Non-pigmented ciliary epithelial cell (primary cell): ENCODE measurements at regions not wholly inside any gene's neighbourhood (a gene's known extent, or its start where the extent isn't known, plus 50 kb on each side); places are given as distances from the start of the nearest gene placed in this dataset.
"Not testable (repeated sequence)": the region's sequence is repeated elsewhere in the genome, so short reads cannot be mapped to it uniquely, and the experiment has no call there.

Source experiments
- DNase-seq: peaks from one replicate; pipeline ENCODE4 v3.0.0-alpha.2; 2010; ENCODE audit warnings: low read depth

- DNase-seq: no peak
These were observed 109.8 kb upstream of the SGK1 start for GRCh38 chr6:134427721-134428120.

- no peak for DNase-seq
These were observed 108.7 kb upstream of the SGK1 start for GRCh38 chr6:134426623-134427022.

DNA sequence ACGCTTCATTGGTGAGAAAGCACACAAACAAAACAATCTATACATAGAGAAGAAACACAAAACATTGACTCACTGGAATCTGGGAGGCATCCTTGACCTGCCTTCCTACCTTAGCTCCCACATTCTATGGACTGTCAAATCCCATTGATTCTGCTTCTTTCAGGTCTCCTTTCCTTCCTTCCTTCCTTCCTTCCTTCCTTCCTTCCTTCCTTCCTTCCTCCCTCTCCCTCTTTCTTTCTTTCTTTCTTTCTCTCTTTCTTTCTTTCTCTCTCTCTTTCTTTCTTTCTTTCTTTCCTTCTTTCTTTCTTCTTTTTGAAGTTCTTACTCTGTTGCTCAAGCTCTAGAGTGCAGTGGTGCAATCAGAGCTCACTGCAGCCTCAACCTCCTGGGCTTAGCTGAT, 108.0 kb upstream of the SGK1 start:
- DNase-seq: not testable (repeated sequence)

GRCh38 chr6:134425513-134425912, 107.6 kb upstream of the SGK1 start:
- no peak for DNase-seq

- DNase-seq: no peak
These were observed 106.9 kb upstream of the SGK1 start for GRCh38 chr6:134424798-134425170.

DNA sequence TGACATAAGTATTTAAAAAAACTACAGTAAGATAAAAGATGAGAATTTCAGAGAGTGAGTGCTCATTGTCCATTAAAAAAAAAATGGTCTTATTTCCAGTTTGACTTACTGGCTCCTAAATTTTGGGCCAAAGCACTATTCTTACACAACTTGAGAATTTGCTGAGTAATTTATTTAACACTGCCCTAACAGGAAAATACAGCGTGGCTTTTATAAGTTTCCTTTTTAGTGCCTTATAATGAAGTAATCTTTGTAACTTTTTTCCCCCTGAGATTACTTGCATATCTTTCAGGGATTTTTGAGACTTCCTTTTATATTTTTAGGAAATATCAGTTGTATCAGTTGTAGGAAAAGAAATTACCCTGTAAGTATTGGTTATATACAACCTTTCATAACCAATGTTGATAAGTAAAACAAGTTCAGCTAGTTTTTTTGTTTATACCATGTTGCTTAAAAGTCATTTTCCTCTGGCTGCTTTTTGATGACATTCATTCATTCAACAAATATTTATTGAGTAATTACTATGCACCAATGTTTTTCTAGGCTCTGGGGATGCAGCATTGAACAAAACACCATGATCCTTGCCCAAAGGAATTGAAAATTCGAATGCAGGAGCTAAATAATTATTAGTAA, 106.4 kb upstream of the SGK1 start:
- DNase-seq: no peak

- peak; percentile 98 for DNase-seq
These were observed 104.7 kb upstream of the SGK1 start for GRCh38 chr6:134422426-134423231.

DNA sequence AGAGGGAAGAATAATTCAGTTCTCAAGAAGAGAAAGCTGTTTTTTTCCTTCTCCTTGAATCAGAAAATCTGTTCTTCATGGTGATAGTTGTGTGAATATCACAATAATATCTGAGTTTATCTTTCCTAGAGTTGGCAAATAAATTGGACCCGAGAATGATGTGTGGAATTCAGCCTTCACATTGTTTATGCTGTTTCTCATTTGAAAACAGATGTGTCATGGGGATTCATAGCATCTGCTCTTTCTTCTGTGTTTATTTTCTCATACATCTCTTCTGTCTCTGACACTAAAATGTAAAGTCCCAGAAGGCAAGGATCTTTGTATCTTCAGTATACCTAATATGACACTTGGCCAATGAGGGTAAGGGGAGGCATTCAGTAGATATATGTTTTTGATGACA, 103.6 kb upstream of the SGK1 start:
- no peak for DNase-seq

DNA sequence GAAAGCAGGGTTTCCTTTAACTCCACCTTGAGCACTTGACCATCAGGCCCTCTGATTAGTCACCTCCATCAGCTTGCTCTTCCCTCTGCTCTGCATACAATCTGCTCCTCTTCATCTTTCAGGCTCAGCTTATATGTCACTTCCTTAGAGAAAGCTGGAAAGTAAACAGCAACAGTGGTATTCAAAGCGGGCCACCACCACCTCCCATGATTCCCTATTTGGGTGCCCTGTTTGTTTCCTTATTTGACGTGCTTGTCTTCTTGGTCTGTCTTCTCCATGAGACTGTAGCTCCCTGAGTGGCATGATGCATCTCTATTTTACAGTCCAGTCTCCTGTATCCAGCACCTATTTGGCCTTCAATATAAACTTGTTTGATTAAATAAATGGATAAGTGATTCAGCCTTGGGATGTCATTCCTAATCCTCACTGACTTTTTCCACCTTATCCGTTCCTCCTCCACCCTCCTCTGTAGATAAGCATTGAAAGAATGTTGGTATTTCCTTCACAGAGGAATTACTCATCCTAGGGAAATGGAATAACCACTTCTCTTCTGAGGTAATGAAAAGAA, 102.8 kb upstream of the SGK1 start:
- peak; percentile 83 for DNase-seq

DNA sequence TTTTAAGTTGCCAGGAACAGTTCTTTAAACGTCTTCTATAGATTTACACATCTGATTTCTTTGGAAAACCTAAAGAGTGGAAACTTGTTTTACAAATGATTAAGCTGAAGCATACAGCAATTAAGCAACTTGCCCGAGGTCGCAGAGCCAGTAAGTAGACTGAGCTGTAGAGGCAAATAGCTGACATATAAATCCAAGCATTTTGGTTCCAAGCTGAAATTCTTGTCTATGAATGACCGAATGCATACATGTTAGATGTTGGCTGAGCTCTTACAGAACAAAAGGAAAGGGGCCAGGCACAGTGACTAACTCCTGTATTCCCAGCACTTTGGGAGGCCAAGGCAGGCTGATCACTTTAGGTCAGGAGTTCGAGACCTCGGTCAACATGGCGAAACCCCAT, 101.8 kb upstream of the SGK1 start:
- DNase-seq: no peak

DNA sequence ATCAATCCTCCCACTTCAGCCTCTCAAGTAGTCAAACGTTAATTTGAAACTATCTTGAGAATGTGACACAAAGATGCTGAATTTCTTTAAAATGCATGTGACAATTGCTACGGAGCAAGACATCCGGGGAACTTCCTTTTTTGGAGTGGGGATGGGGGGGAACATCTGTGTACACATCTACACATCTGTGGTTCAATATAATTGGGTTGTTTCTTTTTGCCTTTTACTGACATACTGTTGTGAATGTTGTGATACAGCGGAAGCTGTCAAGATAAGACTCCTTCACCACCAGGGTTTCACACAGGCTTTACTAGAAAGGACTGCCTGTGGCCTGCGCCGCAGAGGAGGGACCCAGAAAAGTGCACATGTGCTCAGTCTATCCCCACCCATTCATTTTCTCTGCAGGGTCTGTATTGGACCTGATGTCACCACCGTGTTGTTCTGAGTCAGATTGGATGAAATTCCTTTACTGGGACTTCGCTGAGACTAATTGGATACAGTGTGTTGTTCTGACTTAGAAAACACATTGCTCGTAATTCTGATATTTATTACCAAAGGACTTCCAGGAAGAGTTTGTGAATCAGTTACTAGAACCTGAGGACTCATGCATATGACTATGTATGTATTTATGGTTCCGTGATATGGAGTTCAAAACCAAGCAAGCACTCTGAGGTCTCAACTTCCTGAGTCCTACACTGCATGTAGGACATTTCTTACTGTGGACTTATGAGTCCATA, 98.7 kb upstream of the SGK1 start:
- DNase-seq: no peak

DNA sequence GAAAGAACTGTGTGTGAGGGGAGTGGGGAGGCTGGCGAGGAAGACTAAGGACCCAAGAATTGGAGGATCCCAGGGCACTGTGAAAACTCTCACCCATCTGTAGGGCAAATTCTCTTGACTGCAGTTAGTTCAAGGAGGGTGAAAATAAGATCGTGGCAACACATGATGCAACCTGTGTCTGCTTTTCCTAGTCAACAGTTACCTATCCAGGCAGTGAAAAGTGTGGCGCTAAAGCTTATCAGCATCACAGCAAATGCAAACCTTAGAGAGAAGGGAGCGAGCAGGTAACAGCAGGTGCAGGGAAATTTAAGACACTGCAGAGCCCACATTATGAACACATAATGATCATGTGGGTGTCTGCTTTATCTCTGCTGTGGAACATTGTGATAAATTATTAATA, 97.7 kb upstream of the SGK1 start:
- no peak for DNase-seq

- no peak for DNase-seq
These were observed 97.3 kb upstream of the SGK1 start for GRCh38 chr6:134415194-134415593.

GRCh38 chr6:134414793-134415192, 96.9 kb upstream of the SGK1 start:
- DNase-seq: no peak

DNA sequence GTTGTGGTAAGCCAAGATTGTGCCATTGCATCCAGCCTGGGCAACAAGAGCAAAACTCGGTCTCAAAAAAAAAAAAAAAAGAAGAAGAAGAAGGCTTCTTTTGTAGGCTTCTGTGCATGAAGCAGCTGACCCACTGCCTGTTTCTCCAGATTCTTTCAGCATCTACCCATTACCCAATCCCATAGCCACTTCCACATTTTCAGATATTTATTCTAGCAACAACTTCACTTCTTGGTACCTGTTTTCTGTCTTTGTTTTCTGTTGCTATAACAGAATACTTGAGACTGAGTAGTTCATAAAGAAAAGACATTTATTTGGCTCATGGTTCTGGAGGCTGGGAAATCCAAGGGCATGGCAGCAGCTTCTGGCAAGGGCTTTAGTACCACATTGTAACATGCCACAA, 95.3 kb upstream of the SGK1 start:
- DNase-seq: no peak

- no peak for DNase-seq
These were observed 92.6 kb upstream of the SGK1 start for GRCh38 chr6:134410541-134410940.

- DNase-seq: no peak
These were observed 89.9 kb upstream of the SGK1 start for GRCh38 chr6:134407791-134408190.

DNA sequence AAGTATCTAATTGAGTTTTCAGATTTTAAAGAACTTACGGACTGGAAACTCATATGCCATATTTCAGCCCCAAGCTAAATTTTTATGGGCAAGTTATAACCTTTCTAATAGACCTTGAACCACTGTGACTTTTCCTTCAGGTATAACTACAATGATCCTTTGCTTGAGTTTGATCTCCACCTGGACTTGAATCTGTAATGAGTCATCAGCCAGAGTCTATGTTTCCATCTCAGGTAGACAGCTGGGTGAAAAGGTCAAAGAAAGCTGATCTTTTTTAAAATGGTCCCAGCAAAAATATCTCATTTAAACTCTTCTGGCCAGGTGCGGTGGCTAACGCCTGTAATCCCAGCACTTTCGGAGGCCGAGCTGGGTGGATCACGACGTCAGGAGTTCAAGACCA, 88.4 kb upstream of the SGK1 start:
- DNase-seq: no peak

DNA sequence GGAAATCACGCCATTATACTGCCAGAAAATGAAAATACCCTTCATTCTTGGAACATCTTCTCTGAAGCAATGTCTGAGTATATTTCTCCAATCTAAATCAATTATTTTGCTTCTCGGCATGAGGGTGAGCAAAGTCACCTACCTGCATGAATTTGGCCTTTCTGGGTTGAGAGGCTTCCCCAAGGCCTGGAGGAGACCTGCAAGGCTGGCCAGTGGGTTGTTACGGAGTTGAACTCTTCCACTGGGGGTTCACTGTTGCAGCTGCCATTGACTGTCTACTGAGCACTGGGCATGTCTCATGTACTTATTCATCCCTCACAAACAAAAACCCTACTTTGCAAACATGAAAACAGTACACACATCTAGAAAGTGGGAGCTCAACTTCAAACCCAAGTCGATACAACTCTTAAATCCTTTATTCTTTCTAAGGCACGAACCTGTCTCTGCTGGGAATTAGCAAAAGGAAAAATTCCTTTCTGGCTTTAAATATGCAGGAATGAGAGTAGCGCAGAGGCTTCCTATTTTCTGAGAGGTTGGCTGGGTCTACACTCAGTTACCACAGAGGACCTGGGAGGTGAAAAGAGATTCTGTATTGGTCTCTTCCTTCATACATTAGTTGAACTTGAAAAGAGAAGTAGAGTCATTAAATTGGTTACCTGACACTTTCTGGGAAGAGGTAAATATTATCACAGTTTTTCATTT, 87.6 kb upstream of the SGK1 start:
- no peak for DNase-seq

- DNase-seq: not testable (repeated sequence)
These were observed 85.4 kb upstream of the SGK1 start for GRCh38 chr6:134403312-134403711.

GRCh38 chr6:134402372-134402984, 84.6 kb upstream of the SGK1 start:
- DNase-seq: no peak

DNA sequence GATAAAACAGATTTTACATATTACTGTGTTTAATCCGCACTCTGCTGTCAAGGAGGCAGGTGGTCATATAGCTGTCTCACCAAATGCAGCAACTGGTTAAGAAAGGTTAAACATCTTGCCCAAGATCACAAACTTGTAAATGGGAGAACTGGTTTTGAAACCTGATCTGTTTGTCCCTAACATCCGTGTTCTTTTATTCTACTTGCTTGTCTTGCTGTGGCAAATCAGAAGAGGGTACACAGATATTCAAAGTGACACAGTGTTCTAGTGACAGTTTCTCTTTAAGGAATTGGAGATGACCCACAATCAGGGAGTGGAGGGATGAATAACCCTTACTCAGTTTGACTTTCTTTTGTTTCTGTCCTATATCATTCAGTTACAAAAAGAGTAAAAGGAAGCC, 83.0 kb upstream of the SGK1 start:
- DNase-seq: no peak
